Fibroblast of peridontal ligament (primary cell): ENCODE measurements at regions not wholly inside any gene's neighbourhood (a gene's known extent, or its start where the extent isn't known, plus 50 kb on each side); places are given as distances from the start of the nearest gene placed in this dataset.
"Not testable (repeated sequence)": the region's sequence is repeated elsewhere in the genome, so short reads cannot be mapped to it uniquely, and the experiment has no call there.

Experiments used
- DNase-seq: peaks from one replicate; pipeline ENCODE4 v3.0.0-alpha.2; 2010; ENCODE audit errors: extremely low read depth

GRCh38 chr4:160652790-160653189 is 1511.0 kb downstream of the FSTL5 start:
- no peak for DNase-seq

- no peak for DNase-seq
Measured at GRCh38 chr4:160675550-160675949, 1488.2 kb downstream of the FSTL5 start.

- no peak for DNase-seq
Measured at GRCh38 chr4:160685729-160686128, 1478.1 kb downstream of the FSTL5 start.

- no peak for DNase-seq
Measured at GRCh38 chr4:160701671-160702070, 1462.1 kb downstream of the FSTL5 start.

GRCh38 chr4:160709026-160709425 is 1454.8 kb downstream of the FSTL5 start:
- DNase-seq, result no peak

- no peak for DNase-seq
Measured at GRCh38 chr4:160709546-160709945, 1454.3 kb downstream of the FSTL5 start.

- no peak for DNase-seq
Measured at GRCh38 chr4:160716551-160716950, 1447.2 kb downstream of the FSTL5 start.

GRCh38 chr4:160717848-160718247 is 1446.0 kb downstream of the FSTL5 start:
- no peak for DNase-seq

- no peak for DNase-seq
Measured at GRCh38 chr4:160724063-160724462, 1439.7 kb downstream of the FSTL5 start.

GRCh38 chr4:160745126-160745525 is 1418.7 kb downstream of the FSTL5 start:
- DNase-seq, result no peak

GRCh38 chr4:160746585-160746984 is 1417.2 kb downstream of the FSTL5 start:
- not testable (repeated sequence) for DNase-seq

- no peak for DNase-seq
Measured at GRCh38 chr4:160772668-160773067, 1391.1 kb downstream of the FSTL5 start.

GRCh38 chr4:160795216-160795615 is 1368.6 kb downstream of the FSTL5 start:
- no peak for DNase-seq

GRCh38 chr4:160808174-160808573 is 1355.6 kb downstream of the FSTL5 start:
- DNase-seq, result no peak

GRCh38 chr4:160809576-160809975 is 1354.2 kb downstream of the FSTL5 start:
- no peak for DNase-seq

- no peak for DNase-seq
Measured at GRCh38 chr4:160810424-160810823, 1353.4 kb downstream of the FSTL5 start.

- no peak for DNase-seq
Measured at GRCh38 chr4:160810941-160811340, 1352.9 kb downstream of the FSTL5 start.

GRCh38 chr4:160811956-160812355 is 1351.8 kb downstream of the FSTL5 start:
- no peak for DNase-seq

GRCh38 chr4:160814726-160815125 is 1349.1 kb downstream of the FSTL5 start:
- no peak for DNase-seq

GRCh38 chr4:160818571-160818970 is 1345.2 kb downstream of the FSTL5 start:
- no peak for DNase-seq

GRCh38 chr4:160819791-160820190 is 1344.0 kb downstream of the FSTL5 start:
- DNase-seq, result no peak

GRCh38 chr4:160824481-160824880 is 1339.3 kb downstream of the FSTL5 start:
- no peak for DNase-seq

GRCh38 chr4:160825644-160826338 is 1338.0 kb downstream of the FSTL5 start:
- DNase-seq, result no peak

GRCh38 chr4:160826339-160826679 is 1337.5 kb downstream of the FSTL5 start:
- no peak for DNase-seq
